ENCODE measurements at regions not wholly inside any gene's neighbourhood (a gene's known extent, or its start where the extent isn't known, plus 50 kb on each side); places are given as distances from the start of the nearest gene placed in this dataset.

- Mint-ChIP-seq H3K4me3 (no peak overlapping the region), H3K36me3 (ENCODE audit: low read depth) (no peaks in the 10 kb centered on the region), H3K27me3 (peaks cover 4% of the 10 kb centered on the region), H3K4me1 (ENCODE audit: low read depth) (peaks cover 3% of the 10 kb centered on the region), H3K9me3 (no peaks in the 10 kb centered on the region), H3K27ac (no peak overlapping the region)
- no peak for TF ChIP-seq CTCF (IDR thresholded peaks at IDR 0.05)
- ChIA-PET POLR2A (no interaction called here), CTCF (no interaction called here)
- ATAC-seq (no peak), DNase-seq (no peak)
- intact Hi-C loops (cut with micrococcal nuclease): no loop called here
These were observed 94.9 kb upstream of the MED13 start for GRCh38 chr17:62159994-62160393.

GRCh38 chr17:62156949-62157348, 91.9 kb upstream of the MED13 start:
- H3K27ac Mint-ChIP-seq: no peak overlapping the region
- no peaks in the 10 kb centered on the region for H3K36me3 Mint-ChIP-seq (ENCODE audit: low read depth)
- intact Hi-C loops (cut with micrococcal nuclease): no loop called here
- DNase-seq (no peak), ATAC-seq (no peak)
- H3K9me3 Mint-ChIP-seq: no peaks in the 10 kb centered on the region
- POLR2A ChIA-PET: interaction anchor here (0.6 kb wide), 1 partner anchor 91 kb away, joined by 6 read pairs; no protein-coding TSS in a partner anchor
- no peak for TF ChIP-seq CTCF (IDR thresholded peaks at IDR 0.05)
- H3K4me3 Mint-ChIP-seq: no peak overlapping the region
- H3K27me3 Mint-ChIP-seq: peaks cover 3% of the 10 kb centered on the region
- H3K4me1 Mint-ChIP-seq (ENCODE audit: low read depth): no peaks in the 10 kb centered on the region
- CTCF ChIA-PET: interaction anchor here (0.6 kb wide), 1 partner anchor 70 kb away, joined by 3 read pairs; no protein-coding TSS in a partner anchor

GRCh38 chr17:62154909-62155308, 89.8 kb upstream of the MED13 start:
- TF ChIP-seq CTCF (IDR thresholded peaks at IDR 0.05): no peak
- DNase-seq (no peak), ATAC-seq (no peak)
- intact Hi-C loops (cut with micrococcal nuclease): no loop called here
- Mint-ChIP-seq H3K4me1 (ENCODE audit: low read depth) (no peaks in the 10 kb centered on the region), H3K36me3 (ENCODE audit: low read depth) (no peaks in the 10 kb centered on the region), H3K4me3 (no peak overlapping the region), H3K9me3 (no peaks in the 10 kb centered on the region), H3K27ac (no peak overlapping the region), H3K27me3 (peaks cover 3% of the 10 kb centered on the region)
- CTCF ChIA-PET: no interaction called here
- POLR2A ChIA-PET: no interaction called here

- Mint-ChIP-seq H3K4me3 (no peak overlapping the region), H3K9me3 (no peaks in the 10 kb centered on the region), H3K27me3 (peaks cover 2% of the 10 kb centered on the region), H3K27ac (no peak overlapping the region), H3K4me1 (ENCODE audit: low read depth) (no peaks in the 10 kb centered on the region), H3K36me3 (ENCODE audit: low read depth) (no peaks in the 10 kb centered on the region)
- intact Hi-C loops (cut with micrococcal nuclease): no loop called here
- DNase-seq (no peak), ATAC-seq (no peak)
- ChIA-PET CTCF (no interaction called here), POLR2A (no interaction called here)
- no peak for TF ChIP-seq CTCF (IDR thresholded peaks at IDR 0.05)
These were observed 85.4 kb upstream of the MED13 start for GRCh38 chr17:62150471-62150870.

GRCh38 chr17:62149961-62150360, 84.9 kb upstream of the MED13 start:
- H3K27ac Mint-ChIP-seq: no peak overlapping the region
- ChIA-PET CTCF (no interaction called here), POLR2A (no interaction called here)
- no peaks in the 10 kb centered on the region for H3K36me3 Mint-ChIP-seq (ENCODE audit: low read depth)
- DNase-seq (no peak), ATAC-seq (no peak)
- H3K4me1 Mint-ChIP-seq (ENCODE audit: low read depth): no peaks in the 10 kb centered on the region
- H3K27me3 Mint-ChIP-seq: peaks cover 3% of the 10 kb centered on the region
- intact Hi-C loops (cut with micrococcal nuclease): no loop called here
- no peaks in the 10 kb centered on the region for H3K9me3 Mint-ChIP-seq
- H3K4me3 Mint-ChIP-seq: no peak overlapping the region
- no peak for TF ChIP-seq CTCF (IDR thresholded peaks at IDR 0.05)

Measured in activated CD8-positive, alpha-beta T cell treated with anti-CD3 and anti-CD28 coated beads for 36 hours (primary cell).